Activated T-helper 1 cell treated with anti-CD3 and anti-CD28 coated beads, Interleukin-12 subunit alpha, Interleukin-12 subunit beta, Interleukin-2, Interleukin-4 antibody, amounts not matched to agents 30 ng/mL and 10 ng/mL and 1 ng/mL, durations not matched to agents 14 hours and 24 hours and 36 hours (primary cell): ENCODE measurements at regions not wholly inside any gene's neighbourhood (a gene's known extent, or its start where the extent isn't known, plus 50 kb on each side); places are given as distances from the start of the nearest gene placed in this dataset.
"Not testable (repeated sequence)": the region's sequence is repeated elsewhere in the genome, so short reads cannot be mapped to it uniquely, and the experiment has no call there.

ENCODE experiments used
- DNase-seq: peaks from one replicate; pipeline ENCODE4 v3.0.0; 2021; ENCODE audit warnings: low spot score
- H3K27ac Mint-ChIP-seq: one replicate; pipeline ENCODE4 v1.8.0; 2021; ENCODE audit warnings: mild to moderate bottlenecking, mixed read lengths
- H3K27me3 Mint-ChIP-seq: one replicate; pipeline ENCODE4 v1.8.0; 2022; ENCODE audit warnings: mild to moderate bottlenecking, moderate library complexity, mixed read lengths; ENCODE audit not compliant: insufficient read depth
- H3K36me3 Mint-ChIP-seq: one replicate; pipeline ENCODE4 v1.8.0; 2021; ENCODE audit warnings: low read depth, mixed read lengths
- H3K4me1 Mint-ChIP-seq: one replicate; pipeline ENCODE4 v1.8.0; 2021; ENCODE audit warnings: low read depth, mixed read lengths
- H3K4me3 Mint-ChIP-seq: one replicate; pipeline ENCODE4 v1.8.0; 2021; ENCODE audit warnings: mild to moderate bottlenecking, moderate library complexity, mixed read lengths
- H3K9me3 Mint-ChIP-seq: one replicate; pipeline ENCODE4 v1.8.0; 2021; ENCODE audit warnings: mixed read lengths
- intact Hi-C: fragments of 100-400 bp; cut with micrococcal nuclease; formaldehyde crosslinking; loops from one replicate; pipeline ENCODE4 v1.15.1; 2024

GRCh38 chr6:147983581-147984366 is 358.9 kb upstream of the SASH1 start:
- H3K36me3 Mint-ChIP-seq: no peaks in the 10 kb centered on the region
- H3K4me1 Mint-ChIP-seq: no peaks in the 10 kb centered on the region
- H3K27ac Mint-ChIP-seq: no peak overlapping the region
- intact Hi-C loops: no loop called here
- H3K9me3 Mint-ChIP-seq: no peaks in the 10 kb centered on the region
- H3K27me3 Mint-ChIP-seq: no peaks in the 10 kb centered on the region
- H3K4me3 Mint-ChIP-seq: no peak overlapping the region
- DNase-seq: no peak

- intact Hi-C loops: no loop called here
- no peaks in the 10 kb centered on the region for H3K27me3 Mint-ChIP-seq
- no peak overlapping the region for H3K4me3 Mint-ChIP-seq
- no peaks in the 10 kb centered on the region for H3K9me3 Mint-ChIP-seq
- H3K27ac Mint-ChIP-seq: no peak overlapping the region
- H3K4me1 Mint-ChIP-seq: no peaks in the 10 kb centered on the region
- H3K36me3 Mint-ChIP-seq: no peaks in the 10 kb centered on the region
- DNase-seq: no peak
Observed at GRCh38 chr6:147986846-147987245, 355.8 kb upstream of the SASH1 start.

- intact Hi-C loops: no loop called here
- no peaks in the 10 kb centered on the region for H3K36me3 Mint-ChIP-seq
- no peaks in the 10 kb centered on the region for H3K9me3 Mint-ChIP-seq
- no peaks in the 10 kb centered on the region for H3K4me1 Mint-ChIP-seq
- no peaks in the 10 kb centered on the region for H3K27me3 Mint-ChIP-seq
- no peak for DNase-seq
- no peak overlapping the region for H3K4me3 Mint-ChIP-seq
- no peak overlapping the region for H3K27ac Mint-ChIP-seq
Observed at GRCh38 chr6:147990159-147990558, 352.5 kb upstream of the SASH1 start.

GRCh38 chr6:147991961-147992360 is 350.7 kb upstream of the SASH1 start:
- intact Hi-C loops: no loop called here
- H3K36me3 Mint-ChIP-seq: no peaks in the 10 kb centered on the region

GRCh38 chr6:147999001-147999540 is 343.6 kb upstream of the SASH1 start:
- no peak overlapping the region for H3K27ac Mint-ChIP-seq
- intact Hi-C loops: no loop called here
- peaks cover 7% of the 10 kb centered on the region for H3K9me3 Mint-ChIP-seq
- H3K36me3 Mint-ChIP-seq: no peaks in the 10 kb centered on the region
- DNase-seq: no peak
- no peaks in the 10 kb centered on the region for H3K4me1 Mint-ChIP-seq
- no peak overlapping the region for H3K4me3 Mint-ChIP-seq
- no peaks in the 10 kb centered on the region for H3K27me3 Mint-ChIP-seq

More at GRCh38 chr6:147991961-147992360, 350.7 kb upstream of the SASH1 start:
- Mint-ChIP-seq H3K27me3 (no peaks in the 10 kb centered on the region), H3K4me1 (no peaks in the 10 kb centered on the region), H3K4me3 (no peak overlapping the region), H3K9me3 (no peaks in the 10 kb centered on the region), H3K27ac (no peak overlapping the region)
- no peak for DNase-seq

- H3K4me3 Mint-ChIP-seq: no peak overlapping the region
- intact Hi-C loops: no loop called here
- no peak for DNase-seq
- H3K36me3 Mint-ChIP-seq: no peaks in the 10 kb centered on the region
- H3K27me3 Mint-ChIP-seq: no peaks in the 10 kb centered on the region
- peaks cover 7% of the 10 kb centered on the region for H3K9me3 Mint-ChIP-seq
- H3K4me1 Mint-ChIP-seq: no peaks in the 10 kb centered on the region
- no peak overlapping the region for H3K27ac Mint-ChIP-seq
Observed at GRCh38 chr6:148001844-148002642, 340.6 kb upstream of the SASH1 start.

GRCh38 chr6:148004651-148005050 is 338.0 kb upstream of the SASH1 start:
- H3K36me3 Mint-ChIP-seq: no peaks in the 10 kb centered on the region

GRCh38 chr6:148005806-148006205 is 336.8 kb upstream of the SASH1 start:
- intact Hi-C loops: no loop called here
- no peaks in the 10 kb centered on the region for H3K4me1 Mint-ChIP-seq
- H3K9me3 Mint-ChIP-seq: peaks cover 10% of the 10 kb centered on the region
- no peaks in the 10 kb centered on the region for H3K36me3 Mint-ChIP-seq
- H3K27me3 Mint-ChIP-seq: no peaks in the 10 kb centered on the region
- no peak overlapping the region for H3K27ac Mint-ChIP-seq
- H3K4me3 Mint-ChIP-seq: no peak overlapping the region
- no peak for DNase-seq

More at GRCh38 chr6:148004651-148005050, 338.0 kb upstream of the SASH1 start:
- Mint-ChIP-seq H3K27me3 (no peaks in the 10 kb centered on the region), H3K4me1 (no peaks in the 10 kb centered on the region), H3K27ac (no peak overlapping the region), H3K4me3 (no peak overlapping the region), H3K9me3 (peaks cover 7% of the 10 kb centered on the region)
- DNase-seq: no peak
- intact Hi-C loops: no loop called here

- intact Hi-C loops, H3K36me3 Mint-ChIP-seq, DNase-seq, H3K27ac Mint-ChIP-seq, H3K27me3 Mint-ChIP-seq, H3K4me3 Mint-ChIP-seq, H3K4me1 Mint-ChIP-seq: not testable (repeated sequence)
- peaks cover 24% of the 10 kb centered on the region for H3K9me3 Mint-ChIP-seq
Observed at GRCh38 chr6:148010516-148010915, 332.1 kb upstream of the SASH1 start.

- H3K27ac Mint-ChIP-seq: no peak overlapping the region
- no peaks in the 10 kb centered on the region for H3K36me3 Mint-ChIP-seq
- H3K4me3 Mint-ChIP-seq: no peak overlapping the region
- no peaks in the 10 kb centered on the region for H3K27me3 Mint-ChIP-seq
- peaks cover 12% of the 10 kb centered on the region for H3K9me3 Mint-ChIP-seq
- intact Hi-C loops: no loop called here
- DNase-seq: no peak
- no peaks in the 10 kb centered on the region for H3K4me1 Mint-ChIP-seq
Observed at GRCh38 chr6:148016013-148016412, 326.6 kb upstream of the SASH1 start.

- Mint-ChIP-seq H3K9me3 (peaks cover 4% of the 10 kb centered on the region), H3K36me3 (no peaks in the 10 kb centered on the region), H3K27me3 (no peaks in the 10 kb centered on the region), H3K4me3 (no peak overlapping the region), H3K27ac (no peak overlapping the region), H3K4me1 (no peaks in the 10 kb centered on the region)
- intact Hi-C loops: no loop called here
- DNase-seq: no peak
Observed at GRCh38 chr6:148021165-148021564, 321.5 kb upstream of the SASH1 start.

GRCh38 chr6:148021699-148022098 is 320.9 kb upstream of the SASH1 start:
- intact Hi-C loops: no loop called here
- H3K4me1 Mint-ChIP-seq: no peaks in the 10 kb centered on the region
- H3K27ac Mint-ChIP-seq: no peak overlapping the region
- no peaks in the 10 kb centered on the region for H3K36me3 Mint-ChIP-seq
- peaks cover 4% of the 10 kb centered on the region for H3K9me3 Mint-ChIP-seq
- no peak overlapping the region for H3K4me3 Mint-ChIP-seq
- H3K27me3 Mint-ChIP-seq: no peaks in the 10 kb centered on the region
- DNase-seq: no peak

- intact Hi-C loops, H3K4me1 Mint-ChIP-seq, H3K27me3 Mint-ChIP-seq, H3K27ac Mint-ChIP-seq, DNase-seq, H3K9me3 Mint-ChIP-seq, H3K4me3 Mint-ChIP-seq, H3K36me3 Mint-ChIP-seq: not testable (repeated sequence)
Observed at GRCh38 chr6:148022279-148022678, 320.4 kb upstream of the SASH1 start.
